ENCODE measurements at regions not wholly inside any gene's neighbourhood (a gene's known extent, or its start where the extent isn't known, plus 50 kb on each side); places are given as distances from the start of the nearest gene placed in this dataset.

DNA sequence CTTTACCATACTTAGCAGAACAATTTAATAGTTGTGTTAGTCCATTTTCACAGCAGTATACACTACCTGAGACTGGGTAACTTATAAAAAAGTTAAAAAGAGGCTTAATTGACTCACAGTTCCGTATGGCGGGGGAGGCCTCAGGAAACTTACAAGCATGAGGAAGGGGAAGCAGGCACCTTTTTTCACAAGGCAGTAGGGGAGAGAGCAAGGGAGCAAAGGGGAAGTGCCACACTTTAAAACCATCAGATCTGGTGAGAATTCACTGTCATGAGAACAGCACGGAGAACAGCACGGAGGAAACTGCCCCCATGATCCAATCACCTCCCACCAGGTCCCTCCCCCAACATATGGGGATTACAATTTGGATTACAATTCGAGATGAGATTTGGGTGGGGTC lies 269.9 kb downstream of the MTRR start:
- Histone ChIP-seq H3K27me3 (ENCODE audit: control insufficient read depth, extremely low read depth, insufficient read depth, low read length) (no peaks in the 10 kb centered on the region), H3K36me3 (ENCODE audit: control insufficient read depth in 2 of 2, extremely low read depth in 1 of 2, insufficient read depth in 2 of 2, low read length in 2 of 2) (no peaks in the 10 kb centered on the region), H3K4me1 (ENCODE audit: control insufficient read depth, extremely low read depth, insufficient read depth, low read length) (no peaks in the 10 kb centered on the region), H3K79me2 (ENCODE audit: control insufficient read depth, insufficient read depth, low read length) (no peaks in the 10 kb centered on the region), H3K27ac (ENCODE audit: control insufficient read depth, insufficient read depth, low read length) (no peak overlapping the region), H3K9me1 (ENCODE audit: control insufficient read depth, extremely low read depth, insufficient read depth, low read length) (no peaks in the 10 kb centered on the region), H3K4me2 (ENCODE audit: control insufficient read depth, extremely low read depth, insufficient read depth, low read depth, low read length) (no peak overlapping the region), H4K20me1 (ENCODE audit: control insufficient read depth, extremely low read depth, insufficient read depth, low read length) (no peaks in the 10 kb centered on the region), H3K9ac (ENCODE audit: control insufficient read depth, extremely low read depth, insufficient read depth, low read length) (no peak overlapping the region), H2AFZ (ENCODE audit: control insufficient read depth, low read length) (no peak overlapping the region), H3K9me3 (ENCODE audit: control insufficient read depth, low read depth, low read length) (no peaks in the 10 kb centered on the region), H3K4me3 (ENCODE audit: control insufficient read depth in 2 of 3, extremely low read depth in 1 of 3, insufficient read depth in 2 of 3, low read depth in 1 of 3, low read length in 3 of 3) (no peak overlapping the region)
- DNase-seq (ENCODE audit: low read depth, low spot score) (no peak), FAIRE-seq (no peak)
- TF ChIP-seq EZH2 (IDR thresholded peaks at IDR 0.05; ENCODE audit: low read length) = no peak
- TF ChIP-seq, protein P1, sequence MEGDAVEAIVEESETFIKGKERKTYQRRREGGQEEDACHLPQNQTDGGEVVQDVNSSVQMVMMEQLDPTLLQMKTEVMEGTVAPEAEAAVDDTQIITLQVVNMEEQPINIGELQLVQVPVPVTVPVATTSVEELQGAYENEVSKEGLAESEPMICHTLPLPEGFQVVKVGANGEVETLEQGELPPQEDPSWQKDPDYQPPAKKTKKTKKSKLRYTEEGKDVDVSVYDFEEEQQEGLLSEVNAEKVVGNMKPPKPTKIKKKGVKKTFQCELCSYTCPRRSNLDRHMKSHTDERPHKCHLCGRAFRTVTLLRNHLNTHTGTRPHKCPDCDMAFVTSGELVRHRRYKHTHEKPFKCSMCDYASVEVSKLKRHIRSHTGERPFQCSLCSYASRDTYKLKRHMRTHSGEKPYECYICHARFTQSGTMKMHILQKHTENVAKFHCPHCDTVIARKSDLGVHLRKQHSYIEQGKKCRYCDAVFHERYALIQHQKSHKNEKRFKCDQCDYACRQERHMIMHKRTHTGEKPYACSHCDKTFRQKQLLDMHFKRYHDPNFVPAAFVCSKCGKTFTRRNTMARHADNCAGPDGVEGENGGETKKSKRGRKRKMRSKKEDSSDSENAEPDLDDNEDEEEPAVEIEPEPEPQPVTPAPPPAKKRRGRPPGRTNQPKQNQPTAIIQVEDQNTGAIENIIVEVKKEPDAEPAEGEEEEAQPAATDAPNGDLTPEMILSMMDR (optimal IDR thresholded peaks at IDR 0.05 in 1 of 3, IDR thresholded peaks at IDR 0.05 in 1 of 3, conservative IDR thresholded peaks at IDR 0.05 in 1 of 3; ENCODE audit: extremely low read depth in 1 of 3, insufficient read depth in 2 of 3, low read length in 3 of 3) = no peak
- dilution Hi-C loops (cut with MboI; ENCODE audit: extremely low pct_ligation_motif_present, low sequenced_read_pairs) = no loop called here

DNA sequence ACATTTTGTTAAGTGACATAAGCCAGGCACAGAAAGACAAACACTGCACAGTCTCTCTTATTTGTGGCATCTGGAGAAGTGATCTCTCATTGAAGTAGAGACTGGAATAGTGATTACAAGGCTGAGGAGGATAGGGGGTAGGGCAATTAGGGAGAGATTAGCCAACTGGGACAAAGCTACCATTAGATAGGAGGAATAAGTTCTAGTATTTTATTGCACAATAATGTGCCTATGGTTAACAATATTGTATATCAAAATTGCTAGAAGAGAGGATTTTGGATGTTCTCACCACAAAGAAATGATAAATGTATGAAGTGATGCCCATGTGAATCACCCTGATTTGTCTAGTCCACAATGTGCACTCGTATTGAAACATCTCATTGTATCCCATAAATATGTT lies 281.8 kb downstream of the MTRR start:
- Histone ChIP-seq H3K9me3 (ENCODE audit: control insufficient read depth, low read depth, low read length) (no peaks in the 10 kb centered on the region), H3K27me3 (ENCODE audit: control insufficient read depth, extremely low read depth, insufficient read depth, low read length) (no peaks in the 10 kb centered on the region), H3K27ac (ENCODE audit: control insufficient read depth, insufficient read depth, low read length) (no peak overlapping the region), H4K20me1 (ENCODE audit: control insufficient read depth, extremely low read depth, insufficient read depth, low read length) (no peaks in the 10 kb centered on the region), H3K79me2 (ENCODE audit: control insufficient read depth, insufficient read depth, low read length) (no peaks in the 10 kb centered on the region), H3K4me2 (ENCODE audit: control insufficient read depth, extremely low read depth, insufficient read depth, low read depth, low read length) (no peak overlapping the region), H3K36me3 (ENCODE audit: control insufficient read depth in 2 of 2, extremely low read depth in 1 of 2, insufficient read depth in 2 of 2, low read length in 2 of 2) (no peaks in the 10 kb centered on the region), H2AFZ (ENCODE audit: control insufficient read depth, low read length) (no peak overlapping the region), H3K4me3 (ENCODE audit: control insufficient read depth in 2 of 3, extremely low read depth in 1 of 3, insufficient read depth in 2 of 3, low read depth in 1 of 3, low read length in 3 of 3) (no peak overlapping the region), H3K9me1 (ENCODE audit: control insufficient read depth, extremely low read depth, insufficient read depth, low read length) (no peaks in the 10 kb centered on the region), H3K9ac (ENCODE audit: control insufficient read depth, extremely low read depth, insufficient read depth, low read length) (no peak overlapping the region), H3K4me1 (ENCODE audit: control insufficient read depth, extremely low read depth, insufficient read depth, low read length) (no peaks in the 10 kb centered on the region)
- DNase-seq (ENCODE audit: low read depth, low spot score) (no peak), FAIRE-seq (no peak)
- dilution Hi-C loops (cut with MboI; ENCODE audit: extremely low pct_ligation_motif_present, low sequenced_read_pairs) = no loop called here
- TF ChIP-seq, protein P1 (optimal IDR thresholded peaks at IDR 0.05 in 1 of 3, IDR thresholded peaks at IDR 0.05 in 1 of 3, conservative IDR thresholded peaks at IDR 0.05 in 1 of 3; ENCODE audit: extremely low read depth in 1 of 3, insufficient read depth in 2 of 3, low read length in 3 of 3) = no peak

All from keratinocyte (primary cell).